ENCODE measurements at regions not wholly inside any gene's neighbourhood (a gene's known extent, or its start where the extent isn't known, plus 50 kb on each side); places are given as distances from the start of the nearest gene placed in this dataset.

- DNase-seq: no peak
Observed at GRCh38 chr11:115911613-115912346, 407.6 kb upstream of the CADM1 start.

DNA sequence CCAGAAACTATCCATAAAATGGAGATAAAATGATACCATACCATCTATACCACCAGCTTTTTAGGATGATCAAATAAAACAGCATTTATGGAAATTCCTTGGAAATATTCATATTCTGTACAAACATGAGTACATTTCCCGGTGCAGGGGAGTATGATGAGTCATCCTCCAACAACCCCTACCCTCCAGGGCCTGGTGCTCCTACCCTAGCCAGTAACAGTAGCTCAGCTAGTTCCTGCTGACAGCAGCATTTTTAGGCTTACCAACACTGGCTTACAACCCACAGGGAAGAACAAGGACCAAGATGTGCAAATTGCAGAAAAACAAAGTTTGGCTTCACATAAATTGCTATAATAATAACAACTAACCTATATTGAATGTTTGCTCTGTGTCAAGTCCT is 406.2 kb upstream of the CADM1 start:
- no peak for DNase-seq

DNA sequence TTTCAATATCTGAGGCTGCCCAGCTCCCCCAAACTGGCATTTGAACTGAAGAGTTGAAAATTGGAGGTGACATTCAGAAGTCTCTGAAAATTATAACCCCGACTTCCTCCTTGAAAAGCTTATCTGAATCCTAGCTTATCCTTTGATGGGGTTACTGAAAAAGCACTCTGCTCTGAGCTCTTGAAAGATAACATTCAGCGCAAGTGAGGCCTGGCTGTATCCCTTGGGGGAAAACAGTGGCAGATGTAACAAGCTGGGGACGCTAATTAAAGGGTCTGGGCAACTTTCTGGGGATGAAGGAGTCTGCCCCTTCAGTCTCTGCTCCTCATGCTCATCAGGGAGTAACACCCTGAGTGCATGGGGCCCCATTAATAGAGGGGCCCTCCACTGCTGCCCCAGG is 402.0 kb upstream of the CADM1 start:
- no peak for DNase-seq

DNA sequence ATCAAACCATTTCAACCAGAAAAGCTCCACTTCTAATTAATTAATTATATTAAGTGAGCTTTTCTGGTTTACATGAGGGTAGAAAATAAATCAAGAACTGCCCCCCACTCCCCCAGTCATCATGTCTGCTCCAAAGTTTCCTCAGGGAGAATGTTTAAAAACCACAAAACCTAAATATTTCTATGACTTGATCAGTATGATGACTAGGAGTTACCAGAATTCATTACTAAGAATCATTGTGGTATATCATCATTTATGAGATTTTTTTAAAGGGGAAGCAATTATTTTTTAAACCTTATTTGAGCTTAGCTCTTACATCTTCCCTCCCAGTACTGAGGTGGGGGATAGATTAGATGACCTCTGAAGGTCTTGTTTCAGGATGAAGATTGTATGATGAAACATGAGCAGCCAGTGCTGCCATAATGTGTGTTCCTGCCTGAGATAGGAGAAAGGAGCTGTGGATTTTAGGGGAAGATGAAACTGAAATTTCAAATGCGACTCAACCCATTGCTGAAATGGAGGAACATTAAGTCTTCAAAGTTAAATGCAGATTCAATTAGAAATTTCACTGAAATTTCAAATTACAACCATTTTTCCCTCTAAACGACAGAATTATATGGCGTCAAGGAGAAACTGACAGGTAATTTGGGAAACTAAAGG is 401.3 kb upstream of the CADM1 start:
- no peak for DNase-seq

GRCh38 chr11:115903179-115903578 is 399.0 kb upstream of the CADM1 start:
- DNase-seq: no peak

- no peak for DNase-seq
Observed at GRCh38 chr11:115901069-115901468, 396.9 kb upstream of the CADM1 start.

- no peak for DNase-seq
Observed at GRCh38 chr11:115900111-115900510, 395.9 kb upstream of the CADM1 start.

DNA sequence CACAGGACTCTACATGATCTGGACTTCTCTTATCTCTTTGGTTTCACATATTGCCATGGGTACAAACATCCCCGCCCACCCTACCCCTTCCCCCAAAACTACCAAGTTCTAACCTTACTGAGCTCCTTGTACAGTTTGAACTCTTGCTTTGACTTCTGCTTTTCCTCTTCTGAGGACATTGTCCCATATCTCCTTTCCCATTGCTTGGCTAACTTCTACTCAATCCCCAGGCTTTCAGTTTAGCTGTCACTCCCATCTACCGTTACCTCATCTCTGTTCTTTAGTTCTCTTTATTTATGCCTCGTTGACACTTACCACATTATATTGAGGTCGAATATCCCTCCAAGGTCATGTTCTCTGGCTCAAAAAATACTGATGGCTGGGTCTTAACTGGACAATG is 393.5 kb upstream of the CADM1 start:
- no peak for DNase-seq

DNA sequence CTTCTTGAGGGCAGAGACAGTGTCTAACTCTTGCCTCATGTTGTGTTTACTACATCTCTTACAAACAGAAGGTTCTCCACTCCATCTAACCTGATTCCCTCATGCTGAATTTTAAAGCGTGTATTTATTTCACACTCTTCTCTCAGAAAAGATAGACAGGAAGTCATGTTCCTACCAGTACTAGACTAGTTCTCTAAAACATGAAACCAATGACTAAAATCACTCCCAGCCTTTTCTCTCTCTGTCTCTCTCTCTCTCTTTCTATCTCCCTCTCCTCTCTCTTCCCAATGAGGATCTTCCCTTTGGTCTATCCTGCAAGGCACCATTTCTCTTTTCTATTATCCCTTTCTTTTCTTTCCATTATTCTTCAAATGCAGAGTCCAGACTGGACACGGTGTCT is 391.9 kb upstream of the CADM1 start:
- no peak for DNase-seq

GRCh38 chr11:115895594-115895993 is 391.4 kb upstream of the CADM1 start:
- DNase-seq: no peak

GRCh38 chr11:115894176-115894575 is 390.0 kb upstream of the CADM1 start:
- no peak for DNase-seq

GRCh38 chr11:115893461-115894099 is 389.4 kb upstream of the CADM1 start:
- peak; percentile 34 for DNase-seq

DNA sequence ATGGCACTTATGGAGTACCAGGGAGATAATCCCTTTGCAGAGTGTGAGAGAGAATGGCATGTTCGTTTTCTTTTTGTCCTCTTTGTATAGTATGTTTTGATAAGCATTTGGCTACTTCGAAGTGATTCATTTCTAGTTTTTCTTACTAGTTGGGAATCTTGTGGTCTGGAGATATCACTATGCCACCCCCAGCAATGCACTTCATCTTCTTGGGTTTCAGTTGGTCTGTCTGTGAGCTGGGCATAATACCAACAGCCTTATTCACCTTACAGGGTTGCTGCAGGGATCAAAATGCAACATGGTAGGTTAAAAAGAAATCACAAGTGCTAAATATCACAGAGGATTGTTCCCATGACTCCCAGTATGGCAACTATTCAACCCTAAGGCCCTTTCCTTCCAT is 387.8 kb upstream of the CADM1 start:
- no peak for DNase-seq

DNA sequence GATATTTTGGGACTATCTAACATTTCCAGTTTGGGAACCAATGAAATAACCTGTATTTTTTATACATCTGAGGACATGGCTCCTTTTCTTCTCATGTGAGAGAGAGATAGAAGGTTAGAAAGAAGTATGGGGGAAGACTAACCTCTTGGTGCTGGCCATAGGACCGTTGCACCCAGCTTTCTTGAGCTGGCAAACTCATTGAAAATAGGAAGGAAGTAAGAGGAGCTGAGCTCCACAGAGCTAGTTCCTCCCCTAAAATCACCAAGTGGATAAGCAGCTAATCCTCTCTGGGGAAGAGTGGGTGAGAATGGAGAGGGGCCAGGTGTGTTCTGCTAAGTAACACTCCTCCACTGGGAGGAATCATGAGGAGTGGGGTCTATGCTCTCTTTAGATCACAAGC is 387.4 kb upstream of the CADM1 start:
- no peak for DNase-seq

DNA sequence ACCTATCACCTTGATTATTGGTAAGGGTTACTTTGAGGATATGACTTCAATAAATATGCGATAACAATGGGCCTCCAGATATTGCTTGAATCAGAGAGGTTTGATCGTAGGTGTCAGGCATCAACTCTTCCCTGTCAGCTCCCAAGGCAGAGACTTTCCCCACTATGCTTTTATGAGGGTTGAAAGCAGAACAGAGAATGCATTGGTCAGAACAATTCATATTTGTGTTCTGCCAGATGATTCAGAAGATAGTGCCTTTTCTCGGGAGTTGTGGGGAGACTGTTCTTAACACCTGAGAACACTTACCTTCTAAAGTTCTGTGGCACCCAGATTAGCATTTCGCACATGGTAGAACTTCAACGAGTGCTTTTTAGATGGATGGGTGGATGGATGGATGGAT is 386.3 kb upstream of the CADM1 start:
- DNase-seq: no peak

GRCh38 chr11:115889712-115890111 is 385.5 kb upstream of the CADM1 start:
- DNase-seq: no peak

DNA sequence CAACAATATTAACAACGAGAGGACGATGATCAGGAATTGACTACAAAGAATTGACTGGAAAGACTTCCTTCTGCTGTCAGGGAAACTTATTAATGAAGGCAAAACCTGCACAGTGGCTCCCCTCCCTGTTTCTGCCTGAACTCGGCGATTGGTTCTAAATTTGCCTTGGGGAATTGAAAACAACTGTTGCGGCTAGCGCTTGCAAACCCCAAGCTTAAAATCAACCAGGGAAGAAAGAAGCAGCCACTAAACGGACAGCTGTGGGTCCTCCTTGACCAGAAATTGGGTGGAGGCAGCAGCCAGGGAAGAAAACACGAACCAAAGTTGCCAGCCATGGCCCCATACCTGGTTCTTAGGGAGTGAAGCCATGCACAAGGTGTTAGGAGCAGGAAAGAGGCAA is 383.5 kb upstream of the CADM1 start:
- no peak for DNase-seq

DNA sequence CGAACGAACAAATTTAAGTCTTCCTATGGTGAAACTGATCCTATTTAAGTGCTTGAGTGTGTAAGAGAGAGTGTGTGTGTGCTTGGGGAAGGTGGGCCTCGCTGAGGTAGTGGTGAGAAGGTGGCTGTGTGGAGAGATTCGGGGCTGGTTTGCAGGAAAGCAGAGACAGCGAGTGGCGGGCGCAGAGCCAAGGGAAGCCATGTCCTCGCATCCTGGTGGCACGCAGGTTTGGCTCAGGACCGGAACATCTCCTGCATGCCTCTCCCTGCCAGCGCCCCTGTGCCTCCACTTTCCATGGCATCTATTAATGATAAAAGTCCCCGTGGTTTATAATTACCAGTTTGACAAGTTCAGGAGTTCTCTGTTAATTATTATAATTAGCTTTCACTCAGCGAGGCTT is 383.1 kb upstream of the CADM1 start:
- DNase-seq: no peak

- no peak for DNase-seq
Observed at GRCh38 chr11:115886422-115886733, 382.2 kb upstream of the CADM1 start.

- no peak for DNase-seq
Observed at GRCh38 chr11:115885535-115886421, 381.6 kb upstream of the CADM1 start.

GRCh38 chr11:115884800-115885534 is 380.8 kb upstream of the CADM1 start:
- DNase-seq: no peak

GRCh38 chr11:115874843-115875242 is 370.6 kb upstream of the CADM1 start:
- no peak for DNase-seq

- no peak for DNase-seq
Observed at GRCh38 chr11:115873813-115874212, 369.6 kb upstream of the CADM1 start.

All from EL (cell line).